CD14-positive monocyte (primary cell): ENCODE measurements at regions not wholly inside any gene's neighbourhood (a gene's known extent, or its start where the extent isn't known, plus 50 kb on each side); places are given as distances from the start of the nearest gene placed in this dataset.

Source experiments
- DNase-seq, 3 donors: peaks; one replicate each; pipeline ENCODE4 v3.0.0-alpha.2; 2011 to 2022
- H2AFZ ChIP-seq: 2 replicates; pipeline ENCODE4 v1.6.0; 2012; ENCODE audit warnings: mild to moderate bottlenecking, low read depth, low read length, inconsistent platforms; ENCODE audit not compliant: insufficient read depth, poor library complexity, severe bottlenecking
- H3K27ac ChIP-seq, 2 donors: 1 replicate in 1 of 2; 2 replicates in 1 of 2; pipeline ENCODE4 v1.5.1; 2012 to 2013; ENCODE audit warnings: low read length in 2 of 2, control low read depth in 1 of 2, inconsistent platforms in 1 of 2, low read depth in 1 of 2, mild to moderate bottlenecking in 1 of 2
- H3K27me3 ChIP-seq, 2 donors: one replicate each; pipeline versions ENCODE4 v1.6.0 to v1.6.1; 2011 to 2013; ENCODE audit warnings: low read length in 2 of 2; ENCODE audit not compliant: control insufficient read depth in 2 of 2, insufficient read depth in 2 of 2
- H3K36me3 ChIP-seq, 2 donors: replicated peaks in 1 of 2; 1 replicate in 1 of 2; 2 replicates in 1 of 2; pipeline versions ENCODE4 v1.5.1 to v1.6.1; 2012 to 2013; ENCODE audit warnings: low read length in 2 of 2, control low read depth in 1 of 2, inconsistent platforms in 1 of 2, mild to moderate bottlenecking in 1 of 2; ENCODE audit not compliant: insufficient read depth in 2 of 2, control insufficient read depth in 1 of 2
- H3K4me1 ChIP-seq, 2 donors: 1 replicate in 1 of 2; 2 replicates in 1 of 2; pipeline versions ENCODE4 v1.5.1 to v1.6.1; 2012 to 2013; ENCODE audit warnings: low read length in 2 of 2, control low read depth in 1 of 2, inconsistent platforms in 1 of 2, mild to moderate bottlenecking in 1 of 2, moderate library complexity in 1 of 2; ENCODE audit not compliant: insufficient read depth in 2 of 2, control insufficient read depth in 1 of 2
- H3K4me2 ChIP-seq: replicated peaks from 2 replicates; pipeline ENCODE3; 2012; ENCODE audit warnings: low read length, moderate library complexity, mild to moderate bottlenecking; ENCODE audit not compliant: poor library complexity, severe bottlenecking; ENCODE audit errors: extremely low read depth
- H3K4me3 ChIP-seq, 3 experiments: fragments of 200-600 bp in 1 of 3; sonication (generic) in 1 of 3; replicated peaks in 1 of 3; 1 replicate in 2 of 3; 2 replicates in 1 of 3; pipeline ENCODE4 v1.5.1; 2011 to 2013; ENCODE audit warnings: low read length in 3 of 3, mild to moderate bottlenecking in 3 of 3, control low read depth in 2 of 3, low read depth in 2 of 3, inconsistent platforms in 1 of 3, moderate library complexity in 1 of 3
- H3K79me2 ChIP-seq: 2 replicates; pipeline ENCODE4 v1.6.0; 2012; ENCODE audit warnings: mild to moderate bottlenecking, control low read depth, inconsistent platforms, low read length, moderate library complexity; ENCODE audit not compliant: insufficient read depth
- H3K9ac ChIP-seq: 2 replicates; pipeline ENCODE4 v1.6.0; 2017; ENCODE audit warnings: low read length, mild to moderate bottlenecking; ENCODE audit not compliant: insufficient read depth, poor library complexity, severe bottlenecking
- H3K9me3 ChIP-seq, 2 donors: replicated peaks in 1 of 2; 1 replicate in 1 of 2; 2 replicates in 1 of 2; pipeline versions ENCODE4 v1.5.1 to v1.6.1; 2012 to 2013; ENCODE audit warnings: low read length in 2 of 2, control low read depth in 1 of 2; ENCODE audit not compliant: control insufficient read depth in 1 of 2, insufficient read depth in 1 of 2
- H4K20me1 ChIP-seq: 2 replicates; pipeline ENCODE4 v1.6.0; 2012; ENCODE audit warnings: mild to moderate bottlenecking, low read length, control low read depth, moderate library complexity; ENCODE audit not compliant: insufficient read depth
- H3K27ac Mint-ChIP-seq, 7 donors: one replicate each; pipeline ENCODE4 v1.8.0; 2020; ENCODE audit warnings: mild to moderate bottlenecking in 7 of 7, mixed read lengths in 7 of 7, moderate library complexity in 6 of 7, inconsistent platforms in 2 of 7
- H3K27me3 Mint-ChIP-seq, 3 donors: one replicate each; pipeline ENCODE4 v1.8.0; 2021 to 2022; ENCODE audit warnings: low read depth in 3 of 3, mild to moderate bottlenecking in 3 of 3, mixed read lengths in 3 of 3, moderate library complexity in 3 of 3, inconsistent platforms in 1 of 3
- H3K36me3 Mint-ChIP-seq, 2 donors: one replicate each; pipeline ENCODE4 v1.8.0; 2020; ENCODE audit warnings: mixed read lengths in 2 of 2, inconsistent platforms in 1 of 2, mild to moderate bottlenecking in 1 of 2
- H3K4me1 Mint-ChIP-seq: one replicate; pipeline ENCODE4 v1.8.0; 2020; ENCODE audit warnings: mild to moderate bottlenecking, mixed read lengths
- H3K4me3 Mint-ChIP-seq, 2 donors: one replicate each; pipeline ENCODE4 v1.8.0; 2020; ENCODE audit warnings: mild to moderate bottlenecking in 2 of 2, mixed read lengths in 2 of 2, moderate library complexity in 1 of 2
- H3K9me3 Mint-ChIP-seq, 7 donors: one replicate each; pipeline ENCODE4 v1.8.0; 2020 to 2022; ENCODE audit warnings: mixed read lengths in 7 of 7, mild to moderate bottlenecking in 6 of 7, moderate library complexity in 6 of 7, inconsistent platforms in 2 of 7
- CTCF ChIP-seq: fragments of 200-600 bp; IDR thresholded peaks from one replicate; pipeline ENCODE4 v1.8.0; 2022; ENCODE audit warnings: antibody characterized with exemption, mild to moderate bottlenecking
- WGBS: methylation state at CpG from one replicate; pipeline ENCODE4 v1.1.5; 2013; ENCODE audit warnings: missing lambda C conversion rate; ENCODE audit not compliant: insufficient coverage; 5-methylcytosine and 5-hydroxymethylcytosine counted together
- intact Hi-C, 2 donors: fragments of 100-400 bp; cut with micrococcal nuclease; formaldehyde crosslinking; loops; one replicate each; pipeline versions ENCODE4 v1.15.0 to v1.15.1; 2023

GRCh38 chr1:177783051-177783450 lies 186.8 kb downstream of the SEC16B start:
- H3K4me3 ChIP-seq: no peak overlapping the region
- no peak overlapping the region for H3K9ac ChIP-seq
- no peaks in the 10 kb centered on the region for H4K20me1 ChIP-seq
- H3K79me2 ChIP-seq: no peaks in the 10 kb centered on the region
- H3K4me2 ChIP-seq: no peak overlapping the region
- no peaks in the 10 kb centered on the region for H3K9me3 ChIP-seq
- TF ChIP-seq CTCF: no peak
- H3K4me1 Mint-ChIP-seq: no peaks in the 10 kb centered on the region
- intact Hi-C loops: no loop called here
- H3K27me3 ChIP-seq: no peaks in the 10 kb centered on the region
- H2AFZ ChIP-seq: no peak overlapping the region
- no peaks in the 10 kb centered on the region for H3K9me3 Mint-ChIP-seq
- no peaks in the 10 kb centered on the region for H3K36me3 Mint-ChIP-seq
- H3K4me1 ChIP-seq: no peaks in the 10 kb centered on the region
- H3K36me3 ChIP-seq: no peaks in the 10 kb centered on the region
- no peak overlapping the region for H3K27ac ChIP-seq
- 37% methylated on average over 4 of the region's 4 CpGs for WGBS
- DNase-seq: no peak
- no peak overlapping the region for H3K27ac Mint-ChIP-seq
- no peak overlapping the region for H3K4me3 Mint-ChIP-seq
- H3K27me3 Mint-ChIP-seq: peaks cover 2 to 3% (median 2%) of the 10 kb centered on the region in 3 donors

- H3K9me3 Mint-ChIP-seq: peaks cover 0 to 12% (median 0%) of the 10 kb centered on the region in 7 donors
- H3K27ac Mint-ChIP-seq: peak overlapping the region in 1 of 7 donors; percentile 3
- no peak for TF ChIP-seq CTCF
- H3K4me3 ChIP-seq: no peak overlapping the region
- peaks cover 2 to 3% (median 2%) of the 10 kb centered on the region in 3 donors for H3K27me3 Mint-ChIP-seq
- no peaks in the 10 kb centered on the region for H3K9me3 ChIP-seq
- DNase-seq: no peak
- intact Hi-C loops: no loop called here
- no peaks in the 10 kb centered on the region for H3K27me3 ChIP-seq
- H4K20me1 ChIP-seq: no peaks in the 10 kb centered on the region
- H3K36me3 Mint-ChIP-seq: no peaks in the 10 kb centered on the region
- H3K36me3 ChIP-seq: no peaks in the 10 kb centered on the region
- no peaks in the 10 kb centered on the region for H3K4me1 ChIP-seq
- WGBS: 0% methylated on average over 1 of the region's 5 CpGs
- no peak overlapping the region for H2AFZ ChIP-seq
- no peak overlapping the region for H3K9ac ChIP-seq
- no peak overlapping the region for H3K4me3 Mint-ChIP-seq
- no peaks in the 10 kb centered on the region for H3K79me2 ChIP-seq
- H3K4me1 Mint-ChIP-seq: no peaks in the 10 kb centered on the region
- H3K4me2 ChIP-seq: no peak overlapping the region
- no peak overlapping the region for H3K27ac ChIP-seq
Observed at GRCh38 chr1:177780096-177780700, 189.7 kb downstream of the SEC16B start.
